Uterus (tissue), 3 donors: ENCODE measurements at regions not wholly inside any gene's neighbourhood (a gene's known extent, or its start where the extent isn't known, plus 50 kb on each side); places are given as distances from the start of the nearest gene placed in this dataset.

Source experiments
- DNase-seq, 2 donors: peaks; one replicate each; pipeline ENCODE4 v3.0.0-alpha.2; 2019 to 2020
- H3K27ac ChIP-seq, 2 donors: fragments of 200-600 bp; sonication (generic); 1 replicate in 1 of 2; 2 replicates in 1 of 2; pipeline ENCODE4 v1.5.1; 2016 to 2018
- H3K27me3 ChIP-seq, 2 donors: fragments of 200-600 bp; sonication (generic); one replicate each; pipeline ENCODE4 v1.5.1; 2018 to 2019; ENCODE audit warnings: control low read depth in 1 of 2
- H3K36me3 ChIP-seq, 2 donors: fragments of 200-600 bp; sonication (generic); one replicate each; pipeline ENCODE4 v1.5.1; 2019; ENCODE audit warnings: control low read depth in 1 of 2
- H3K4me1 ChIP-seq, 2 donors: fragments of 200-600 bp; sonication (generic); one replicate each; pipeline ENCODE4 v1.5.1; 2018 to 2019; ENCODE audit warnings: control low read depth in 1 of 2
- H3K4me3 ChIP-seq, 2 donors: fragments of 200-600 bp; sonication (generic); 1 replicate in 1 of 2; 2 replicates in 1 of 2; pipeline ENCODE4 v1.5.1; 2018 to 2019; ENCODE audit warnings: mild to moderate bottlenecking in 1 of 2
- H3K9me3 ChIP-seq, 2 donors: fragments of 200-600 bp; sonication (generic); one replicate each; pipeline ENCODE4 v1.5.1; 2019; ENCODE audit warnings: control low read depth in 1 of 2
- POLR2A ChIP-seq, 2 donors: fragments of 450-650 bp; IDR thresholded peaks; one replicate each; pipeline ENCODE4 v1.6.1; 2016; ENCODE audit warnings: antibody characterized with exemption in 2 of 2, mild to moderate bottlenecking in 1 of 2, moderate library complexity in 1 of 2
- intact Hi-C: fragments of 100-400 bp; cut with DNase I; formaldehyde crosslinking; loops from one replicate; pipeline ENCODE4 v1.15.1; 2023; ENCODE audit warnings: low total_unique reads
- TF ChIP-seq, protein P1 (sequence below), 4 experiments: fragments of 200-600 bp in 2 of 4; fragments of 450-650 bp in 2 of 4; sonication (generic) in 2 of 4; IDR thresholded peaks; one replicate each; pipeline ENCODE4 v1.5.1; 2016 to 2019; ENCODE audit warnings: antibody characterized with exemption in 4 of 4, mild to moderate bottlenecking in 2 of 4, moderate library complexity in 1 of 4
- donor health status: DM: yes; HTN: yes; CAD: no.

DNA sequence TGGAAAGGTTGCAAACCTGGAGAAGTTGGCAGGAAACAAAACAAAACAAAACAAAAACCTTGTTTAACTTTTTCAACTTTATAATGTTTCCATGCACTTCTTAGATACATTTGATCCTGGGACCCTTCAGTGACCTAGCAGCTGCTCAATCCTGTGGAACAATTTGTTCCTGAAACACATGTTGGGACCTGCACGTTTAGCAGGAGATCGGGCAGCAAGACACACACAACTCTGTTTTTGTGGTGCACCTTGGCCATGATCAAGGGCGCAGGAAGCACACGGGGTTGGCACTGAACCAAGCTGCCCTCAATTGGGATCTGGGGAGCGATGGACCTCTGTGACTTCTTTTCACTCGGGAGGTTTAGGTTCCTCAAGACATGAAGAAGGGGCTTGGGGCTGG lies 268.7 kb downstream of the LOXHD1 start:
- Histone ChIP-seq H3K27ac (no peak overlapping the region), H3K27me3 (no peaks in the 10 kb centered on the region)
- intact Hi-C loops: no loop called here

DNA sequence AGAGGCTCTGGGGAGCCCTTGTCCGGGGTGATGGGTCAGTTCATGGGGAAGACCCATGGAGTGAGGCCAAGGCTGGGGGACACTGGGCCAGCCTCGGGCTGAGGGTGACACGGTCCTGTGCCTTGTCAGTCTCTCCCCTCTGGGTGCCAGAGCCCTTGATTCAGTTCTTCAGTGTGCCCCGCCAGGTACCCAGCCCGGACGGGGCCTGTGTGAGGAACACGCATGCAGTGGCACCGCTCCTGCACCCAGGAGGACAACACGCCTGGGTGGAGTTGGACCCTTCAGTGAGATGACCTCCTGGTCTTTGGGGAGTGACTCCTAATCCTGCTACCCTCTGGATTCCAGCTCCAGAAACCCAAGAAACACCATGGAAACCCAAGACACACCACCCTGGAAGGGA lies 264.4 kb downstream of the LOXHD1 start:
- intact Hi-C loops: no loop called here

More for the DNA sequence above, 268.7 kb downstream of the LOXHD1 start:
- Histone ChIP-seq H3K4me3 (no peak overlapping the region), H3K4me1 (no peaks in the 10 kb centered on the region), H3K9me3 (no peaks in the 10 kb centered on the region), H3K36me3 (no peaks in the 10 kb centered on the region)
- DNase-seq: no peak
- TF ChIP-seq POLR2A (IDR thresholded peaks at IDR 0.05): no peak
- TF ChIP-seq, protein P1, sequence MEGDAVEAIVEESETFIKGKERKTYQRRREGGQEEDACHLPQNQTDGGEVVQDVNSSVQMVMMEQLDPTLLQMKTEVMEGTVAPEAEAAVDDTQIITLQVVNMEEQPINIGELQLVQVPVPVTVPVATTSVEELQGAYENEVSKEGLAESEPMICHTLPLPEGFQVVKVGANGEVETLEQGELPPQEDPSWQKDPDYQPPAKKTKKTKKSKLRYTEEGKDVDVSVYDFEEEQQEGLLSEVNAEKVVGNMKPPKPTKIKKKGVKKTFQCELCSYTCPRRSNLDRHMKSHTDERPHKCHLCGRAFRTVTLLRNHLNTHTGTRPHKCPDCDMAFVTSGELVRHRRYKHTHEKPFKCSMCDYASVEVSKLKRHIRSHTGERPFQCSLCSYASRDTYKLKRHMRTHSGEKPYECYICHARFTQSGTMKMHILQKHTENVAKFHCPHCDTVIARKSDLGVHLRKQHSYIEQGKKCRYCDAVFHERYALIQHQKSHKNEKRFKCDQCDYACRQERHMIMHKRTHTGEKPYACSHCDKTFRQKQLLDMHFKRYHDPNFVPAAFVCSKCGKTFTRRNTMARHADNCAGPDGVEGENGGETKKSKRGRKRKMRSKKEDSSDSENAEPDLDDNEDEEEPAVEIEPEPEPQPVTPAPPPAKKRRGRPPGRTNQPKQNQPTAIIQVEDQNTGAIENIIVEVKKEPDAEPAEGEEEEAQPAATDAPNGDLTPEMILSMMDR (IDR thresholded peaks at IDR 0.05): no peak

DNA sequence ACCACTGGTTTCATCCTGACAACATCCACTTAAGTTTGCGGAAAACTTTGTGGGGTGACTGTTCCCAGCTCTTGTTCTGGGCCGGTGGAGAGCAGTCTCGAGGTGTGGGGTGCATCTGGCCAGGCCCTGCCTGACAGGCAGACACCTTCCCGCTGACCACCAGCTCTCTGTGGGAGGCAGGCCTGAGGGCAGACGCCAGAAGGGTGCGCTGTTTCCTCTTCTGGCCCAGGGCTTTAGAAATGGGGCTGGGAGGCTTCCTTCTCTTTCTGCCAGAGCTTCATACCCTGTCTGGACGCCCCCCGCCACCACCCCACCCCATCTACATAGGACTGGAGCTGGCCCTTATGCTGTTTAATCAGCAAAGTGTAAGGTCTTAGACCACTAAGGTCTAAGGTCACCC lies 263.8 kb downstream of the LOXHD1 start:
- Histone ChIP-seq H3K27me3 (no peaks in the 10 kb centered on the region), H3K4me1 (no peaks in the 10 kb centered on the region), H3K9me3 (no peaks in the 10 kb centered on the region), H3K4me3 (no peak overlapping the region), H3K36me3 (no peaks in the 10 kb centered on the region), H3K27ac (no peak overlapping the region)
- intact Hi-C loops: no loop called here
- DNase-seq: no peak
- no peak for TF ChIP-seq POLR2A (IDR thresholded peaks at IDR 0.05)
- TF ChIP-seq, protein P1 (IDR thresholded peaks at IDR 0.05): no peak

More for the DNA sequence above, 264.4 kb downstream of the LOXHD1 start:
- H3K4me3 ChIP-seq: no peak overlapping the region
- no peaks in the 10 kb centered on the region for H3K27me3 ChIP-seq
- no peaks in the 10 kb centered on the region for H3K4me1 ChIP-seq
- H3K27ac ChIP-seq: no peak overlapping the region
- no peak for TF ChIP-seq POLR2A (IDR thresholded peaks at IDR 0.05)
- TF ChIP-seq, protein P1 (IDR thresholded peaks at IDR 0.05): no peak
- H3K36me3 ChIP-seq: no peaks in the 10 kb centered on the region
- no peaks in the 10 kb centered on the region for H3K9me3 ChIP-seq
- DNase-seq: no peak

DNA sequence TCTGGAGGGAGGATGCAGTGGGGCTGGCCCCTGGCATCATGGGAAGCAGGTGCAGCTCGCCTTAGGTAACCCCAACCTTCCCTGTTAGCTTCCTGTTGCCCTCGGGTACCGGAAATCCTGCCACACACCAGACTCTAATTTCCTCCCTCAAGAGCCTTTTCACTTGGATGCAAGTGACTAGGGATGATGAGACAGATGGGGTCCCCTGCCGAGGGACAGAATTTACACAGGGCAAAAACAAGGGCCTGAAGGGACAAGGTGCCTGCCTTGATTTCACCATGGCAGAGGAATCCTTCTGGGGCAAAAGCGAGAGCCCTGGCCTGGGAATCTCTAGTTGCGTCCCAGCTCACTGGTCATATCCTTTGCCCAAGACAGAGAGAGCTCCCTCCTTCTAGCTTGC lies 263.1 kb downstream of the LOXHD1 start:
- H3K9me3 ChIP-seq: no peaks in the 10 kb centered on the region
- no peaks in the 10 kb centered on the region for H3K36me3 ChIP-seq
- TF ChIP-seq, protein P1 (IDR thresholded peaks at IDR 0.05): no peak
- no peak for TF ChIP-seq POLR2A (IDR thresholded peaks at IDR 0.05)
- H3K4me1 ChIP-seq: no peaks in the 10 kb centered on the region
- no peak overlapping the region for H3K27ac ChIP-seq
- no peak for DNase-seq
- no peaks in the 10 kb centered on the region for H3K27me3 ChIP-seq
- H3K4me3 ChIP-seq: no peak overlapping the region
- intact Hi-C loops: no loop called here

DNA sequence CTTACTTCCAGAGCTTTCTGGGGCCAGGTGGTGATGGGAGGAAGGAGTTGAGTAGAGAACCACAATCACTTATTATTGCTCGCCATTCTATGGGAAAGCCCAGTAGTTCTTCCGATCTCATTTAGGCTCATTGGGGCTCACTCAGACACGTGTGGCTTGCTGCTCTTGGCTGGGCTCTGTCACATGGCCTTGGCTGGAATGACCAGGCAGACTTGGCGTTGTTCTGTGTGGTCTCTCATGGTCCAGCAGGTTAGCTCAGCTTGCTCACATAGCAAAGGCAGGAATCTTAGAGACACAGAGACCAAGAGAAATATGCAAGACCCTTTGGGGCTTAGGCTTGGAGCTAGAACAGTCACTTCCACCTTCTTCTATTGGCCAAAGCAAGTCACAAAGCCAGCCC lies 261.2 kb downstream of the LOXHD1 start:
- intact Hi-C loops: no loop called here
- Histone ChIP-seq H3K4me3 (no peak overlapping the region), H3K4me1 (no peaks in the 10 kb centered on the region), H3K27ac (no peak overlapping the region), H3K9me3 (no peaks in the 10 kb centered on the region), H3K27me3 (no peaks in the 10 kb centered on the region), H3K36me3 (no peaks in the 10 kb centered on the region)
- no peak for TF ChIP-seq POLR2A (IDR thresholded peaks at IDR 0.05)
- TF ChIP-seq, protein P1 (IDR thresholded peaks at IDR 0.05): no peak
- no peak for DNase-seq
